Calu3 (cell line): ENCODE measurements at regions not wholly inside any gene's neighbourhood (a gene's known extent, or its start where the extent isn't known, plus 50 kb on each side); places are given as distances from the start of the nearest gene placed in this dataset.

Source experiments
- BruUV-seq: library from RNA; stranded (reverse); fragments of 400-500 nt; replicated peaks from 2 replicates; lab custom pipeline; 2021; lab: Mats Ljungman, UMichigan
- CTCF ChIA-PET: fragments of 300-600 bp; sonication (Branson Sonifier 250); formaldehyde crosslinking; loops from one replicate; lab custom pipeline; 2022; ENCODE audit warnings: antibody characterized with exemption; lab: Charles Lee
- DNase-seq: peaks from one replicate; pipeline ENCODE4 v3.0.0; 2022
- H3K27ac Mint-ChIP-seq: one replicate; pipeline ENCODE4 v1.8.0; 2022; ENCODE audit warnings: mixed read lengths; ENCODE audit not compliant: unreplicated experiment
- H3K27me3 Mint-ChIP-seq: one replicate; pipeline ENCODE4 v1.8.0; 2022; ENCODE audit warnings: mixed read lengths; ENCODE audit not compliant: unreplicated experiment
- H3K36me3 Mint-ChIP-seq: one replicate; pipeline ENCODE4 v1.8.0; 2022; ENCODE audit warnings: mild to moderate bottlenecking, moderate library complexity, mixed read lengths; ENCODE audit not compliant: insufficient read depth, unreplicated experiment
- H3K4me1 Mint-ChIP-seq: one replicate; pipeline ENCODE4 v1.8.0; 2022; ENCODE audit warnings: mild to moderate bottlenecking, low read depth, mixed read lengths; ENCODE audit not compliant: unreplicated experiment
- H3K4me3 Mint-ChIP-seq: one replicate; pipeline ENCODE4 v1.8.0; 2022; ENCODE audit warnings: mild to moderate bottlenecking, low read depth, moderate library complexity, mixed read lengths; ENCODE audit not compliant: unreplicated experiment
- H3K9me3 Mint-ChIP-seq: one replicate; pipeline ENCODE4 v1.8.0; 2022; ENCODE audit warnings: low read depth, mixed read lengths; ENCODE audit not compliant: unreplicated experiment
- intact Hi-C: fragments of 100-400 bp; cut with micrococcal nuclease; formaldehyde crosslinking; loops from one replicate; pipeline ENCODE4 v1.10.0; 2022; ENCODE audit not compliant: unreplicated experiment
- TF ChIP-seq, protein P1 (sequence below): fragments of 200-600 bp; IDR thresholded peaks from one replicate; pipeline ENCODE4 v1.8.0; 2022; ENCODE audit warnings: antibody characterized with exemption; ENCODE audit not compliant: unreplicated experiment

- Mint-ChIP-seq H3K36me3 (no peaks in the 10 kb centered on the region), H3K27ac (no peak overlapping the region), H3K4me3 (no peak overlapping the region), H3K4me1 (no peaks in the 10 kb centered on the region), H3K27me3 (peaks cover 11% of the 10 kb centered on the region), H3K9me3 (no peaks in the 10 kb centered on the region)
- TF ChIP-seq, protein P1, sequence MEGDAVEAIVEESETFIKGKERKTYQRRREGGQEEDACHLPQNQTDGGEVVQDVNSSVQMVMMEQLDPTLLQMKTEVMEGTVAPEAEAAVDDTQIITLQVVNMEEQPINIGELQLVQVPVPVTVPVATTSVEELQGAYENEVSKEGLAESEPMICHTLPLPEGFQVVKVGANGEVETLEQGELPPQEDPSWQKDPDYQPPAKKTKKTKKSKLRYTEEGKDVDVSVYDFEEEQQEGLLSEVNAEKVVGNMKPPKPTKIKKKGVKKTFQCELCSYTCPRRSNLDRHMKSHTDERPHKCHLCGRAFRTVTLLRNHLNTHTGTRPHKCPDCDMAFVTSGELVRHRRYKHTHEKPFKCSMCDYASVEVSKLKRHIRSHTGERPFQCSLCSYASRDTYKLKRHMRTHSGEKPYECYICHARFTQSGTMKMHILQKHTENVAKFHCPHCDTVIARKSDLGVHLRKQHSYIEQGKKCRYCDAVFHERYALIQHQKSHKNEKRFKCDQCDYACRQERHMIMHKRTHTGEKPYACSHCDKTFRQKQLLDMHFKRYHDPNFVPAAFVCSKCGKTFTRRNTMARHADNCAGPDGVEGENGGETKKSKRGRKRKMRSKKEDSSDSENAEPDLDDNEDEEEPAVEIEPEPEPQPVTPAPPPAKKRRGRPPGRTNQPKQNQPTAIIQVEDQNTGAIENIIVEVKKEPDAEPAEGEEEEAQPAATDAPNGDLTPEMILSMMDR, result no peak
- intact Hi-C loops, result no loop called here
- no TSS peak for BruUV-seq
- CTCF ChIA-PET, result no interaction called here
- no peak for DNase-seq
These were observed 90.0 kb downstream of the TEX29 start for GRCh38 chr13:111410232-111411021.

DNA sequence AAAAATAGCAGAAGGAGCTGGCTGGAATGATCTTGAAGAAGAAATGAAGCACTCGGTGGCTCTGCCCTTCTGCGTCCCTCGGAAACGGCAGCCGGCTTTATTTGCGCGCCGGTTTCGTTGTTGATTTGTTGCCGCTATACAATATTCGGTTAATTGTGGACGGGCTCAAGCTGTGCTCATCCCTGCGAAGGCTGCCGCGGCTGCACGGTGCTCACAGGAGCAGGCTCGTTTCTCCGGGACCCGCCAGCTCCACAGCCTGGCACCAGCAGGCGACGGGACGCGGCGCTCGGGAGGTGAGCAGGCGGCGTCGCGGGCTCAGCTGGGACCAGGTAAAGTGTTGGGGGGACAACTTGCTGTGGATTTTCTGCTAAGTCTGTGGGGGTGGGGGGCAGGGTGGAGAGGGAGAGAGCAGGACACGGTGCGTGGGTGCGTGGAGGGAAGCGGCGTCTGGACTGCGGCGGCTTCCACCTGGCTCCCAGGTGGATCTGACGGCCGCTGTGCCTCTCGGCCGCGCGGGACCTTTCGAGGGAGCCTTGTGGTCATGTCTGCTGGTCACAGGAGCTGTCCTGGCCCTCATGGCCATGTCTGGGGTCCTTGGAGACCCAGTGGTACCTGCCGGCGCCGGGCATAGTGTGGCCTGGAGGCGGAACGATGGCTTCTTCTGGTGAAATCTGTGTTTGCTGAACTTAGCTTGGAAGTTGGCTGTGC, 90.9 kb downstream of the TEX29 start:
- BruUV-seq, result no TSS peak
- H3K4me3 Mint-ChIP-seq, result no peak overlapping the region
- no peaks in the 10 kb centered on the region for H3K4me1 Mint-ChIP-seq
- no peaks in the 10 kb centered on the region for H3K36me3 Mint-ChIP-seq
- intact Hi-C loops, result no loop called here
- TF ChIP-seq, protein P1, result no peak
- DNase-seq, result no peak
- peaks cover 11% of the 10 kb centered on the region for H3K27me3 Mint-ChIP-seq
- H3K9me3 Mint-ChIP-seq, result no peaks in the 10 kb centered on the region
- no peak overlapping the region for H3K27ac Mint-ChIP-seq
- CTCF ChIA-PET, result no interaction called here

- intact Hi-C loops, result no loop called here
- no peaks in the 10 kb centered on the region for H3K9me3 Mint-ChIP-seq
- BruUV-seq, result no TSS peak
- H3K4me3 Mint-ChIP-seq, result no peak overlapping the region
- no peak for DNase-seq
- CTCF ChIA-PET, result no interaction called here
- no peak overlapping the region for H3K27ac Mint-ChIP-seq
- peaks cover 11% of the 10 kb centered on the region for H3K27me3 Mint-ChIP-seq
- H3K4me1 Mint-ChIP-seq, result no peaks in the 10 kb centered on the region
- no peaks in the 10 kb centered on the region for H3K36me3 Mint-ChIP-seq
- TF ChIP-seq, protein P1, result no peak
These were observed 91.6 kb downstream of the TEX29 start for GRCh38 chr13:111411919-111412650.

DNA sequence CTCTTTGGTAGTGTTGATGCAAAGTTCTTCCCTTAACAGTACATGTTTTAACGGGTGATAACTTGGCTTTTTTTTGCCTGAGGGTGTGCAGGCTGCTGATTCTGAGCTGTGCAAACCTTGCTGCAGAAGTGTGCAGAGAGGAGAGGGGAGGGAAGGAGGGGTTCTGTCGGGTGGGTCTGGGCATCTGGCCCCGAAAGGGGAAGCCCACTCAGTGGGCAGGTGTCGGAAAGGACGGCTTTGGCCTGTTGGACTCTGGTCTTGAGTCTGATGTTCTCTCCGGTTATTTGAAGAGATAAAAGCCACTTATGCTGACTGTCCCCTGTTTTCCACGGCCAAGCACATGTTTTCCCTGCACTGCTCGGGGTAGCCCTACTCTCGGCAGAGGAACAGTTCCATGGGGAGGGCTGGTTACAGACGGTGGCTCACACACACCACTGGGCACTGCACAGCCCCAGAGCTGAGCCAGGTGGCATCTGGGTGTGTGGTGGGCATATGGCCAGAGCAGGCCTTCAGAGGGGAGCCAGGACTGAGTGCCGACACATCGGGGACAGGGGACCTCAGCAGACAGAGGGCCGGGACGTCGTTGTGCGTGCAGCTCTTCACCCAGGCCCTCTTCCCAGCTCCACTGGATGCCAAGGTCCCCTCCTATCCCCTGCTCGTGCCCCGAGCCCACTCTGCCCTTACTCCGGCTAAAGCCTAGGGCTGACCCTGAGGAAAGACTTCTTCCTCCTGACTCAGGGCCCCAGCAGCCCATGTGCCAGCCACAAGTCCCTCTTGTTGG, 93.2 kb downstream of the TEX29 start:
- H3K4me1 Mint-ChIP-seq, result no peaks in the 10 kb centered on the region
- CTCF ChIA-PET, result no interaction called here
- intact Hi-C loops, result no loop called here
- no peak overlapping the region for H3K4me3 Mint-ChIP-seq
- TF ChIP-seq, protein P1, result no peak
- DNase-seq, result no peak
- no TSS peak for BruUV-seq
- no peaks in the 10 kb centered on the region for H3K9me3 Mint-ChIP-seq
- H3K27me3 Mint-ChIP-seq, result peaks cover 20% of the 10 kb centered on the region
- no peaks in the 10 kb centered on the region for H3K36me3 Mint-ChIP-seq
- H3K27ac Mint-ChIP-seq, result no peak overlapping the region
